GM04503 (cell line): ENCODE measurements at regions not wholly inside any gene's neighbourhood (a gene's known extent, or its start where the extent isn't known, plus 50 kb on each side); places are given as distances from the start of the nearest gene placed in this dataset.

Experiments
- DNase-seq: peaks from one replicate; pipeline ENCODE4 v3.0.0-alpha.2; 2012; ENCODE audit warnings: low read depth

DNA sequence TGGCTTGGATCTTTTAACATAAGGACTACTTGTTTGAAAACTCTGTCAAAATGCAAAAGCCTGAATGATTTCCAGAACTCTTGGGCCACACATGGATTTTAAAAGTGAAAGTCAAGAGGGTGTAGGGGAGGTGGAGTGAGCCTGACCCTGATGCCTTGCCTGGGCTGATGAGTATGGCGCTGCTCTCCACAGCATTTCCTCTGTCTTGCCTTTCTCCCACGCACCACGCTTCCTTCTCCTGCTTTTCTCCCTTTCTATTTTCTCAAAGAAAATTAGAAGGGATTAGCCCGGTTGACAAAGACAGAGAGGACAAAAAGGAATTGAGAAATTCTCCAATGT is 207.0 kb upstream of the CCDC68 start:
- no peak for DNase-seq

DNA sequence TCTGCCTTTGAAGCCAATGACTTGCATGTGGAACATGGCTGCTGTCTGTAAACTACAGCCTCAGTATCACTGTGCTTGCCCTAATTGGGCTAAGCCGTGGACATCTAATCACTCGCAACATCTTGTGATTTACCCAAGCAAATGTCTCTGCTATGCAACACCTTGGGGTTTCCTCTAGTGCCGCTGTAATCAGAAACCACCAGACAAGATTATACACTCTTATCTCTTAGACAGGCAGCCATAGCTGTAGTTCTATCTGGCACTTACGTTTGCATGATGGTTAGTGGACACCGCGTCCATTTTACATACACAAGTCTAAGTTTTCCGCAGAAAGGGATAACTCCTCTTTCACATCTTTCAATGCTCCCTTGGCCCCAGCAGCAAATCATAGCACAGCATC is 204.3 kb upstream of the CCDC68 start:
- DNase-seq: no peak

DNA sequence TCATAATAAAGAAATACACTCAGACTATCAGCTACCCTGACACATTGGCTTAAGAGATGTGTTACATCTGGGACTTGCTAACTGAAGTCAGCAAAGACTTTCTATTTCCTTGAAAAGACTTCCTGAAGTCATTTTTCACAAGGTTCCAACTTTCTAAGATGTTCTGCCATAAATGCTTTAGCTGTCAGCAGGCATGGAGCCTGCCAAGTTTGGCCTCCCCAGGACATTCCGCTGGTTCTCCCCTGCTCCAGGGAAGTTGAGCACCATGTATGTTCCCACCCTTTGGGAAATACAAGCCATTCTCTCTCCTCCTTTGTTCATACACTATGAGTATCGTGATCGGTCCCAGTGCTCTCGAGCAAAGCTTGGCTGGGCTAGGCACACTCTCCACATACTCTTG is 202.7 kb upstream of the CCDC68 start:
- no peak for DNase-seq

DNA sequence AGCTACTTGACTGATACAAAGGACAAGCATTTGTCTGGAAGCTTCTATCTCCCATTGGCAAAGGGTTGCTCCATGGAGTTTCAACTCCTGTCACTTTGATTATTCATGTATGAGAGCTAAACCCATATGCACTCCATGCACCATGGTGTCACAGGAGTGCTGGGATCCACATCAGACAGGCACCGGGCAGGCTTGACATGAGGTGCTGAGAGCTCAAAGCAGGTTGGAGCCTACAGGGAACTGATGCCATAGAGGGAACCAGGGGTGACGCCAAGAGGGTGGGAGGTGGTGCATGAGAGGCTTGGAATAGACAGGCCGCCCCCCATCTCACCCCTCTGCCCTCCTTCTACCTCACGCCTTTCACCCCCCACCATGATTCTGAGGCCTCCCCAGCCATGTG is 199.8 kb upstream of the CCDC68 start:
- DNase-seq: no peak

DNA sequence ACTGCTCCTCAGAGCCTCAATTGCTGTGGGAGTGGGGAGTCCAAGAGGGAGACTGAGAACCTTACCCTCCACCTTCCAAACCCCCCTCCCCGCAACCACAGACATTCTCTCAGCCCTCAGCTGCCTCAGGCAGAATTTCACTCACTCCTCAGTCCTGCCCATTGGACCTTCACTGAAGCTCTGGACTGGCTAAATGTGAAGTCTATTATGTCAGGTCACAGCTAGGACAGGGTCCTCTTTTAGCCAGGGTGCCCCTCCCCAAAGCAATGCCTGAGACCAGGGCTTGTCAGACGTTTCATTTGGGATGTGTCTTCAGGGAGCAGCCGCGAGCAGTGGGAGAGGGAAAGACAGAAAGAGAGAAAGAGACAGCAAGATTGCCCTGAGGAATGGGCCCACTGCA is 199.3 kb upstream of the CCDC68 start:
- DNase-seq: no peak

DNA sequence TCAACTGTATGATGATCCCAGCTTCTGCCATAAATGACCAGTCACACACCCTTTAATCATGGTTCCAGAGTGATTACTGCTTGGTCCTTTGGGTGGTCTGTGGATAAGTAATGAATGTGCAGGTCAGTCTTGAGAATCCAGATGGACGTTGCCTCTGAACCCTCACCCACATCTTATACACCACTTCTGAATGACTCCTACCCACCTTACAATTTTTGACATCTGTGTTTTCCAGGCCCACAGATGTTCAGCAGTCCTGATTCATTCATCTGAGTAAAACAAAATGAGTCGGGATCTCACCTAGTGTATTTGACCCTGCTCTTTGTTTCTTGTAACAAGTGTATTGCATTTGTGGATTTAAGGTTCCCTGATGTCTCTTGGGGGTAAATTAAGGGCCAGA is 194.1 kb upstream of the CCDC68 start:
- DNase-seq: no peak

DNA sequence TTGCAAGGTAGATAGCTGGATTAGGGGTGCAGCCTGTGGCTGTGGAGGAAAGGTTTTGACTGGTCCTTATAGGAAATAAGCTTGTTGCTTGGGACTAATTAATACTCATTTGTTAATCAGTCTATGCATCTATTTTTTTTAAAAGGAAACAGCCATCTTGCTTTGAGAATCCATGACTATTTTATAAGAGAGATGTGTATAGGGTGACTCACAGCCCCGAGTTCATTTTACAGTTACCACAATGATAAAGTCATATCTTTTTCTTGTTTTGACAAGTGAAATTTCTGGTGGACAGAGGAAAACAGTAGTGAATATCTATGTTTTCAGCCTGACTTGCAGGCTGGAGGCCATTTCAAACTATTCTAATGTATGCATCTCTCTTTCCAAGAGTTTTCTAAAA is 193.5 kb upstream of the CCDC68 start:
- DNase-seq: no peak

DNA sequence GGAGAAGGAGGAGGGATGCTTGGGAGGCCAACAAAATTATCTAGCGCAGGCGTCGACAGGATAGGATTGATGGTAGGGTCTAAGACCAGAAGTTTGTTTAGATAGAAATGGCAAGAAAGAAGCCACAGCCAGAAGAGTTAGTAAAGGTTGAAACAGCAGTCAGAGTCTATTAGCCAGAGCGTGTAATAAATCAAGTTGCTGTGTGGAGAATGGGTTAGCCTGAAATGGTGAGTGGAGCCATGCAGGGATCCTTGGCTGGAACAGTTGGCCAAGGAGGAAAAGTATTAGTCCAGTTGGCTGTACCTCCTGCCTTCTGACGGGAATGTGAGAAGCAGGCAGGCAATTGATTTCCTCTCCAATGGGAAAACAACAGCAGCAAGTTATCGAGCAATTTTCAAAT is 190.7 kb upstream of the CCDC68 start:
- no peak for DNase-seq

DNA sequence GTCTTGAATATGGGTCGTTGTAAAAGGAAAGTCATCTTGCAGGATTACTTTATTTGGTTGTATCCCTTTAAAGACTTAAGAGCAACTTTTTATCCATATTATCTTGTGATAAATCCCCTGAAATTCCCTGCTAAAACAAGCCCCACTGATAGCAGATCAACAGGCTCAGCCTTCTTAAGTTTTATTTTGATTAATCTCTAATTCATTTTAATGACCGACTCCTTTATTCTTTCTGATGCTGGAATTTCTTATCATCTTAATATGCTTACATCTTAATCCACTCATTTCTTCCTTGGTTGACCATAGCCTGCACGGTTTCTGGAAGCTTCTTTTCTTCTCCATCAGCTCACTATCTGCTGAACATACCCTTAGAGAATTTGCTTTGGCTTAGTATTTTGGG is 188.5 kb upstream of the CCDC68 start:
- DNase-seq: no peak

DNA sequence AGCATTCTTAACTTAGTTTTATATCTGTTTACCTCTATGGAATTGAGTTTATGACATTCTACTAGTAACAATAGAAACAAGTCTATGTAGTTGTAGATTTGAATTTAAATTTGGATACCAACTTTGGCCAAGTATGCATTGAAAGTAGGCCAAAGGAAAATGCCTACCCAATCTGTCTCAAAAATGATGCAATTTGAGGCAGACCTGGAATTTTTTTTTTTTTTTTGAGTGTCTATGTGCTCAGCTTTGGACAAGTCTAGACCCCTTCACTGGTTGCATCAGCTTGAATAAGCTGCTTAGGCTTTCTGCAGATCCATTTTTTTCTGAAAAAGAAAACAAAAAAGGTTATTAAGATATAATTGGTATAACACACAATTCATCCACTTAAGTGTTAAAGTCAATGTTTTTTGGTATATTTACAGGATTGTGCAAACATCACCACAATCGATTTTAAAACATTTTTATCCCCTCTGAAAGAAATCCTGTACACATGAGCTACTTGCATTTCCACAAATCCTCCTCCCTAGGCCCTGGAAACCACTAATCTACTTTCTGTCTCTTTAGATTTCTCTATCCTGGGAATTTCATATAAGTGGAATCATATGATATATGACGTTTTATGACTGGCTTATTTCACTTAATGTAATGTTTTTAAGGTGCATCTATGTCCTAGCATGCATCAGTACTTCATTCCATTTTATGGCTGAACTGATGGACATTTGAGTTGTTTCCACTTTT is 185.1 kb upstream of the CCDC68 start:
- DNase-seq: no peak

DNA sequence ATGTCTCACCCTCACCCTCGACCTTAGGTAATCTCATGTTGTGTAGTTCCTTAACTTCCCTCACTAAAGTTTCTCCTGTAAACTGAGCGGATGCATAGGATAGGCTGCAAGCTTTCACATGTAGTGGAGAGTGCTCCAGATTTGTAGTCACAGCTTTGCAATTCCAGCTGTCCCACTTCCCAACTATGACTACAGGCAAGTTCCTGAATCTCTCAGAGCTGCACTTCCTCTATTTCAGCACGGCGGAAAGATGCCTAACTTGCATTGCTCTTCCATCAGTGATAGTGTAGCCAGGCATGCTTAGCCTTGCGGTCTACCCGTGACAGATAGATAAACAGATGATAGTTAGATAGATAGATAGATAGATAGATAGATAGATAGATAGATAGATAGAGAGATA is 183.1 kb upstream of the CCDC68 start:
- DNase-seq: no peak

DNA sequence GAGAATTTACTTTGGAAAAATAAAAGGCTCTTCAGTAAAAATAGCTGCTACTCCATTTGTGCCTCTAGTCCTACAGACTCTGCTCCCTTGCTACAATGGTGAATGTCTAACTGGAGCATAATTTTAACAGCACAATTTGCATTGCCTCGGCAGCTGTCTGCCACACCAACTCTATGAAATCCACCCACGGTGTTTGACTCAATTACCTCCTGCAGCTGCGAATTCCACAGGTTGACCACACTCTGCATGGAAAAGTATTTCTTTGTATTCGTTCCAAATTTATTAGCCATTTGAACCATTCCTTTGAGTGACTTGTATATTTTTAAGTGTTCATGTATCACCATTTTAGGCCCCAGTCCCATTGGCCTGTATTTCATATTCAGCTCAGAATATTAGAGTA is 182.1 kb upstream of the CCDC68 start:
- no peak for DNase-seq

DNA sequence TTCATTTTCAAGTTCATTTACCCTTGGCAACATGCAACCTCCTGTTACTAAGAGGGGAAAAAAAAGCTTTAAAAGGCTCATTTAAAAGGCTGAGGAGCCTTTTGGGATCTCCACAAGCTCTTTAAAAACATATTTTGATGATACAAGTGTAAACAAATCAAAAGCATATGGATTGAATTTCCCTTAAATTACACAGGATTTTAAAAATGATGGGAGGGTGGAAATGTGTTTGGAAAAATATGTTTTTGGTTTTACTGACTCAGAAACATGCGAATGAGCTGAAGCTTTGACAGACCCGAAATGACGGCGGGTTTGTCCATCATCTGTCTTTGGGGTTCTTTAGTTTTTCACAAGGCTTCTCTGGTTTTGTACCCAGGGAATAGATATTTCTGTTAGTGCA is 180.6 kb upstream of the CCDC68 start:
- DNase-seq: no peak

DNA sequence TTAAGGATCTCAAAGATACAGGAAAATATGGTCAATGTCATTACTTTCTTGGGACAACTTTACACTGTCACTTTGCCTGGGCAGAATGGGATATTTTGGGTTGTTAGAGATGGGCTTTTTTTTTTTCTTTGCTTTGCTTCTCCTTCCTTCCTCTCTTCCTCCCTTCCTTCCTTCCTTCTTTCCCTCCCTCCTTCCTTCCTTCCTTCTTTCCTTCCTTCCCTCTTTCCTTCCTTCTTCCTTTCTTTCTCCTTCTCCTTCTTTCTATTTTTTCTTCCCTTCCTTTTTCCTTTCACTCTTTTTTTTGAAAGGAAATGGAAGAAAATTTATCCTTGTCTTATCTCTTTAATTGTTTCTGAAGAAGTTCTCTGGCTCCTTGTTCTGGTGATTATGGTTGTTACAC is 180.0 kb upstream of the CCDC68 start:
- DNase-seq: no peak

DNA sequence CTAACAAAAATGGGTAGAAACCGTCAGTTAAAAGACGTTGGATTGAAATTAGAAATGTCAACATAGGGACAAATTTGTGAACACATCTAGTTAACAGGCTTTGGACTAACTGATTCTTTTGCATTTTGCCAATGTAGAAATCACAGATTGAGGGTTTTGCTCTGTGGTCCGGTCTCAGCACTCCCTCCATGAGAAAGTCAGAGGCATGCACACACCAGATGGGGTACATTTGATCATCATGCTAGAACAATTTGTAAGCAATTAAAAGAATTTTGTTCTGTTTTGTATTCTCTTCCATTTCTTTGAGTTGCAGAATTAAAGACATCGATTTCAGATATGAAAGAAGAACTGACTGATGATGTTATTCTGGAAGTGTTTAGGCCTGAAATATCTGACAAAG is 179.1 kb upstream of the CCDC68 start:
- DNase-seq: no peak

DNA sequence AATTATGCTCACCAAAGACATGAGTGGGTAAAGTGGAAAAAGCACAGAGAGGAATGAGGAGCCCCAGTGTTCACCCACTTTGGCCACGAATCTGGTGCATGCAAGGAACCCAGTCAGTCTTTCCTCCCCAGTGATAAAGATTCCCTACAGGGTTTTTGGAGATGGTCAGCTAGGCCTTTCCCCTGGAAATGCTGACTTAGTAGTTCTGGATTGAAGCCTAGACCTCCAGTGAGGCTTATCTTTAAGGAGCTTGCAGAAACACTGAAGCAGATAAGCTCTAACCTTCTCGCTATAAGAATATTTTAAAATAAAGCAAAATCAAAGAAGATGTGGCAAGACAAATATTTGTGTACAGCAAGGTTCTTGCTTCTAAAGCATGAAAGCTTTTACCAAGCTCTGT is 178.3 kb upstream of the CCDC68 start:
- DNase-seq: no peak

DNA sequence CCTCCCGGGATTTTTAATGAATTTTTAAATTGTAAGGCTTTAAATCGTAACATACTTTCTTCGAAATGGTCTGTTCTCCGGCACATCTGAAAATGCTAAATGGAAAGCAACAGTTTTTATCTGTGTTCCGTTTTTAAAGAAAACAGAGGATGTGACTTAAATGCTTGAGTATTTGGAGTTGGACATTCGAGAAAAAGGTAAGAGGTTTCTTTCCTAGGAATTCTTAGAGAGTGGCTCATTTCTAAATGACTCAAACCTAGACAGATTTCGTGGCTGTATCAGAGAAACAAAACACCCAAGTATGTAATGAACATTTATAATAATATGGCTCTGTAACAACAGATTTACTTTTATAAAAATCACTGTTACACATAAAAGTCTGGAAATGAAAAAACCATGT is 177.6 kb upstream of the CCDC68 start:
- DNase-seq: no peak

DNA sequence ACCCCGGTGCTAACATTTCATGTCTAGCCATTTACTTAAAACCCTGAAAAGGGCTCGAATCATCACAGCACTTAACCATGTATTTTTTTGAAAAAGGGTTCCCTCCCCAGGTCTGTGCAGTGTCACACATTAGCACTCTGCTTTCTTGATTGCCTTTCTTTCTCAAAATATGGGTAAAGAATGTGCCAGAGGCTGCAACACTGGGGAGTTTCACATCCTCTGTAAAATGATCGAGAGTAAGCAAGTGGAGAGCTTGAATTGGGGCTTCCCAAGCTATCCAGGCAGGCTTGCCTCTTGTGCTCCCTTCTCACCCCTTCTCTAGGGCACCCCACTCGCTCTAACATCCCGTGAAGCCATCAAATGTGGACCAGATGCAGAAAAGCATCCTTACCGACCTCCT is 177.0 kb upstream of the CCDC68 start:
- DNase-seq: no peak

DNA sequence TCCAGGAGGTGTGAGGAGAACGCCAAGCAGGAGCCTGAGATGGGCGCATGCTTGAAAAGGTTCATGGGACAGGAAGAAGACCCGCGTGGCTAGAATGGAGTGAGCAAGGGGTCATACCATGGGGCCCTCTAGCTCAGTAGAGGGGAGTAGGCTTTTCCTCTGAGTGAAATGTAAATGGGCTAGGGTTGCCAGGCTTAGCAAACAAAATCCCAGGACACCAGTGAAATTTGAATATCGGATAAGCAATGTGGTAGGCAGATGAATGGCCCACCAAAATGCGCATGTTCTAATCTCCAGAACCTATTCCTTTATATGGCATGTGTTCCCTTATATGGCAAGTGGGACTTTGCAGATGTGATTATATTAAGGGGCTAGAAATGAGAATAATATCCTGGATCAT is 174.1 kb upstream of the CCDC68 start:
- DNase-seq: no peak

DNA sequence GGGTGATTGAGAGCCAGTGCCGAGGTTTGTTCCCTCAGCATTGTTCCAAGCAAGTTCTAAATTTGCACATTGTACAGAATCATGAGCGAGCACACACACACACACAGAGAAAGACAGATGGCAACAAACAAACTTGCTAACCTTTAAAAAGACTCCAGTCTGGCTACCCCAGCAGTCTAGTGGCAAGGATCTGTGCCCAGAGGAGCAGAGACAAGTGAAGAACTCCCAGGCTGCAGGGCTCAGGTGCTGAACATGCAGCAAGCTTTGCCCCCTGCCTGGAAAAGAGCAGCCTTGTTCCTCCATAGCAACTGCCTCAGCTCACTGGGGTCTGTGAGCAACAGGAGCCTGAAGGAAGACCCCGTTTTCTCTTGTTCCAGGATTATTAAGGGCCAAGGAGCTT is 169.2 kb upstream of the CCDC68 start:
- no peak for DNase-seq

DNA sequence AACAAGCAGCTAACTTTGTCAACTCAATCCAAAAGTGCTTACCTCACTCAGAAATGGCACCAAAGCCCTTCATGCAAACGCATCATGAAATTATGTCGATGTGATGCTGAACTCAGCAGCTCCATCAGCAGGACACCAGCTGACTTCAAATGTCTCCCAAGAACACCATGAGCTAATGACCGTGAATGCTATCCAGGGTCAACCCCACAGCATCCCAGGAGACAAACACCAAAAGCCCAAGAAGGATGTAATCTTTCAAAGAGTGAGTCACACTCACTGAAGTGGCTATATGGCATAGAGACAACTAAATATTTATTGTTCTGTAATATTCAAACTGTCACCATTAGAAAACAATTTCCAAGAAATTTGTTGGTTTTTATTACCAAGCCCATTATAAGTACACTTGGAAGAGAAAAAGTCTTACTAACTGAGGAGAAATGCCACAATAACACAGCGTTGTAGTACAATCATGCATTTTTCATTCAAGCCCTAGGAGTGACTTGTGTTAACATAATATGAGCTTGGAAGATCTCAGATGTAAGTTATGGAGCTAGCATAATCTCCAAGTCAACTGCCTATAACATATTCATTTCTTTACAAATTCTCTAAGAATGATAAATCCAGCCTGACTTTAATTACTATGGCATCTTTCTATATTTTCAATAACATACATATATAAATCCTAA is 165.0 kb upstream of the CCDC68 start:
- peak; percentile 48 for DNase-seq

DNA sequence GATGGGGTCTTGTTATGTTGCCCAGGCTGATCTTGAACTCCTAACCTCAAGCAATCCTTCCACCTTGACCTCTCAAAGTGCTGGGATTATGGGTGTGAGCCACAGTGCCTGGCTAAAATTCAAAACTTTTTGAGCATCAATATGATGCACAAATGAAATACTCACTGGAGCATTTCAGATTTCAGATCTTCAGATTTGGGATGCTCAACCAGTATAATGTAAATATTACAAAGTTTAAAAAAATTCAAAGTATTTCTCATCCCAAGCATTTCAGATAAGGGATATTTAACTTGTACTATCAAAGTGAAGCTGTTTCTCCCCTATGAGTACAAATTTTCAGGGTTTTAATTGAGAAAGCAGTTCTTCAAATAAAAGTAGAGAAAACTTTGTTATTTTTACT is 164.1 kb upstream of the CCDC68 start:
- DNase-seq: no peak

DNA sequence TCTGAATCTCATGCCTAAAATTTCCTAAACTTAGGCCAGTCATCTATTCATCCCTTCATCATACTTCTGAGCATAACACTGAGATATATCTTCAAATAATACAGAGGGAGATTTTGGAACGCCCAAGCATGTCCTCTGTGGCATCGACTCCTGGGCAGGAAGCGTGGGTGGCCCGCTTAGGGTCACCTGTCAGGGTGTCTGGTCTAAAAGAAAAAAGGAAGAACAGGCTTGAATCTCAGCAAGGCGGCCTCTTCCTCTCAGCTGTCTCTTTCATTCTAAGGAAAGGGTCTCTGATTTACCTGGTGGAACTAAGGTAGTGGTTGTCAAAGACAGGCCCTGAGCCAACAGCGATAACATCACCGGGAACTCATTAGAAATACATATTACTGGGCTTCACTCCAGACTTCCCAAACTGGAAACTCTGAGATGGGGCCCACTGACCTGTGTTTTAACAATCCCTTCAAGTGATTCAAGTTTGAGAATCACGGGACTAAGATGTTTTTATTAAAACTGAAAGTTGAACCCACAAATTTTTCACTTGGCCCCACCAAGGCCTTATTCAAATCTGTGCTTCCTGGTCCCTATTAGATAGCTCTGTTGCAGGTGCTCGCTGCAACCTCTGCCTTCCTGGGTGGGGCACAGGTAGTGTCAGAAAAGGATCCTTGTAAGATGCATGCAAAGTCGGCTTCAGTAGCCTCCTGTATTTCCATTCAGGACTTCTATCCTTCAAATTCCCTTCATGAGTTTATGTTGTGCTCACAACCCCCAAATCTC is 162.3 kb upstream of the CCDC68 start:
- no peak for DNase-seq

DNA sequence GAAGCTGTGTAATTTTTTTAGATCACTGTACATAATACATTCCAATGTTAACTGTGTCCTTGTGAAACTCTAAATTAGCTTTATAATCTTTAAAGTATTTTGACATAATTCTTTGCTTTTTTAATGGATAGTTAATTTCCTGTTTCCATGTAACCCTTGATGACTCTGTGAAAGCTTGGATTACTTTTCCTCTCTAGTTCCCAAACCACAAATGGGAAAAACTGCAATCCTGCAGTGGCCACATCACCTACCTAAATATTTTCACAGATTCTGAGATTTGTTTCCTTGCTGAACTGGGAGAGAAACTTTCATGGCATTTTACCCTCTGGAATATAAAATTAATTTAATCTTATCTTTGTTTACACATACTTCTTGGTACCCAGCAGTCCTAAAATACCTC is 161.6 kb upstream of the CCDC68 start:
- DNase-seq: no peak
